Lung (tissue), 11 donors: ENCODE measurements at regions not wholly inside any gene's neighbourhood (a gene's known extent, or its start where the extent isn't known, plus 50 kb on each side); places are given as distances from the start of the nearest gene placed in this dataset.
"Not testable (repeated sequence)": the region's sequence is repeated elsewhere in the genome, so short reads cannot be mapped to it uniquely, and the experiment has no call there.

ENCODE experiments used
- ATAC-seq: fragments of 200-7000 bp; cut with Tn5 transposase; one replicate; pipeline ENCODE4 v1.9.1; 2020; ENCODE audit warnings: moderate number of reproducible peaks; ENCODE audit not compliant: insufficient read depth, low FRiP score
- DNase-seq, 3 donors: peaks; one replicate each; pipeline ENCODE4 v3.0.0-alpha.2; 2013 to 2017
- H3K27ac ChIP-seq, 2 donors: one replicate each; pipeline ENCODE4 v1.5.1; 2013; ENCODE audit warnings: mild to moderate bottlenecking in 2 of 2, moderate library complexity in 2 of 2, control low read depth in 1 of 2, inconsistent platforms in 1 of 2, low read depth in 1 of 2, low read length in 1 of 2
- H3K27me3 ChIP-seq, 3 donors: one replicate each; pipeline ENCODE4 v1.5.1; 2013; ENCODE audit warnings: low read length in 2 of 3; ENCODE audit not compliant: control insufficient read depth in 3 of 3, insufficient read depth in 3 of 3
- H3K36me3 ChIP-seq, 4 donors: one replicate each; pipeline ENCODE4 v1.5.1; 2013; ENCODE audit warnings: low read length in 4 of 4, mild to moderate bottlenecking in 1 of 4, moderate library complexity in 1 of 4; ENCODE audit not compliant: control insufficient read depth in 4 of 4, insufficient read depth in 4 of 4
- H3K4me1 ChIP-seq, 5 donors: one replicate each; pipeline ENCODE4 v1.5.1; 2013; ENCODE audit warnings: low read length in 5 of 5, mild to moderate bottlenecking in 2 of 5, moderate library complexity in 1 of 5; ENCODE audit not compliant: control insufficient read depth in 5 of 5, insufficient read depth in 5 of 5
- H3K4me3 ChIP-seq: one replicate; pipeline ENCODE4 v1.5.1; 2013; ENCODE audit warnings: mild to moderate bottlenecking, control low read depth, moderate library complexity
- H3K9ac ChIP-seq, 2 donors: one replicate each; pipeline ENCODE4 v1.5.1; 2013; ENCODE audit warnings: low read length in 2 of 2, control low read depth in 1 of 2; ENCODE audit not compliant: insufficient read depth in 1 of 2
- H3K9me3 ChIP-seq, 4 donors: one replicate each; pipeline ENCODE4 v1.5.1; 2013; ENCODE audit warnings: low read length in 3 of 4, mild to moderate bottlenecking in 1 of 4, moderate library complexity in 1 of 4; ENCODE audit not compliant: control insufficient read depth in 4 of 4, insufficient read depth in 3 of 4
- WGBS, 2 donors: extraction: QIAGEN DNeasy Blood & Tissue Kit; methylation state at CpG; one replicate each; pipeline ENCODE4 v1.1.7; 2013; 5-methylcytosine and 5-hydroxymethylcytosine counted together
- TF ChIP-seq, protein P1 (sequence below): IDR thresholded peaks from 2 replicates; pipeline ENCODE4 v1.5.1; 2012; ENCODE audit warnings: mild to moderate bottlenecking; ENCODE audit errors: control extremely low read depth, extremely low read depth
- donor health status: control.
- donor health status: control.
- donor health status: Bipolar disorder and iron deficiency.
- donor health status: healthy.
- donor health status: DM: yes; HTN: yes; CAD: no.

DNA sequence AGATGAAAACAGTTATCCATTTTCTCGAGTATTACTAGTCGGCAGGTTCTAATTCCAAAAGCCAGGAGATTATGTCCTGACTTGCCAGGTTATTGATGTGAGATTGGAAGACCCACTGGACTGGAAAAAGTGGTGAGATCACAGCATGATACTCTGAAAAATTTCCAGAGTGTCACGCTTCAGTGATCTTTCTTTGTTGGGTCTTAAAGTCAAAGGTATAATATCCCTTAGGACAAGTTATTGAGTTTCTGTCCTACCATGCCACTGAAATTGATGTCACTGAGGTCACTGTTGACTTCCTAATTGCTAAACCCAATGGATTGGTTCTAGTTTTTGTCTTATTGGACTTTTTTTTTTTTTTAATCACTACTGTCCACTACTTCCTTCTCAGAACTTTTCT, 104.5 kb upstream of the GRAMD1B start:
- H3K4me1 ChIP-seq = peaks cover 0 to 11% (median 0%) of the 10 kb centered on the region in 5 donors

DNA sequence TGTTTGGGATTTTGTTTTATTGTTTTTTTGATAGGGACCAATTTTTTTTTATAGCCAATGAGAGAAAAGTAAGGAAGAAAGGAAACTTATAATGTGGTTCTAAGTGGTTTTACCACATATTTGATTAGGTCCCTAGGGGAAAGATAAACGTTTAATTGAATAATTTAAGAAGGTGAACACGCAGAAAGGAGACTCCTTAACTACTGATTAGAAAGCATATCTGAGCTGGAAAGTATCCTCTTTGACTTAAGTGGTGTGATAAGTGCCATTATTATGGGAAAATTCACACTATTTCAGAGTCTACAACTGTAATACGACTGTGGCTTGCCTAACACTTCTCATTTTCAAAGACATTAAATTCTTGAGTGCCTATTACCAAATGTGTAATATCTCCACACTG, 106.5 kb upstream of the GRAMD1B start:
- Histone ChIP-seq H3K9me3 (no peaks in the 10 kb centered on the region), H3K27me3 (peaks cover 0 to 11% (median 4%) of the 10 kb centered on the region in 3 donors), H3K4me1 (no peaks in the 10 kb centered on the region), H3K27ac (no peak overlapping the region), H3K36me3 (no peaks in the 10 kb centered on the region), H3K9ac (no peak overlapping the region), H3K4me3 (no peak overlapping the region)
- TF ChIP-seq, protein P1, sequence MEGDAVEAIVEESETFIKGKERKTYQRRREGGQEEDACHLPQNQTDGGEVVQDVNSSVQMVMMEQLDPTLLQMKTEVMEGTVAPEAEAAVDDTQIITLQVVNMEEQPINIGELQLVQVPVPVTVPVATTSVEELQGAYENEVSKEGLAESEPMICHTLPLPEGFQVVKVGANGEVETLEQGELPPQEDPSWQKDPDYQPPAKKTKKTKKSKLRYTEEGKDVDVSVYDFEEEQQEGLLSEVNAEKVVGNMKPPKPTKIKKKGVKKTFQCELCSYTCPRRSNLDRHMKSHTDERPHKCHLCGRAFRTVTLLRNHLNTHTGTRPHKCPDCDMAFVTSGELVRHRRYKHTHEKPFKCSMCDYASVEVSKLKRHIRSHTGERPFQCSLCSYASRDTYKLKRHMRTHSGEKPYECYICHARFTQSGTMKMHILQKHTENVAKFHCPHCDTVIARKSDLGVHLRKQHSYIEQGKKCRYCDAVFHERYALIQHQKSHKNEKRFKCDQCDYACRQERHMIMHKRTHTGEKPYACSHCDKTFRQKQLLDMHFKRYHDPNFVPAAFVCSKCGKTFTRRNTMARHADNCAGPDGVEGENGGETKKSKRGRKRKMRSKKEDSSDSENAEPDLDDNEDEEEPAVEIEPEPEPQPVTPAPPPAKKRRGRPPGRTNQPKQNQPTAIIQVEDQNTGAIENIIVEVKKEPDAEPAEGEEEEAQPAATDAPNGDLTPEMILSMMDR = no peak
- WGBS, 2 donors = 45 to 53% methylated on average over 3 of the region's 3 CpGs
- ATAC-seq (no peak), DNase-seq (no peak)

More for the DNA sequence above, 104.5 kb upstream of the GRAMD1B start:
- Histone ChIP-seq H3K9ac (no peak overlapping the region), H3K4me3 (no peak overlapping the region), H3K27ac (no peak overlapping the region), H3K27me3 (peaks cover 0 to 11% (median 10%) of the 10 kb centered on the region in 3 donors), H3K9me3 (no peaks in the 10 kb centered on the region), H3K36me3 (no peaks in the 10 kb centered on the region)
- 88 to 93% methylated on average over 3 of the region's 3 CpGs for WGBS, 2 donors
- ATAC-seq = no peak
- TF ChIP-seq, protein P1 = no peak
- no peak for DNase-seq

DNA sequence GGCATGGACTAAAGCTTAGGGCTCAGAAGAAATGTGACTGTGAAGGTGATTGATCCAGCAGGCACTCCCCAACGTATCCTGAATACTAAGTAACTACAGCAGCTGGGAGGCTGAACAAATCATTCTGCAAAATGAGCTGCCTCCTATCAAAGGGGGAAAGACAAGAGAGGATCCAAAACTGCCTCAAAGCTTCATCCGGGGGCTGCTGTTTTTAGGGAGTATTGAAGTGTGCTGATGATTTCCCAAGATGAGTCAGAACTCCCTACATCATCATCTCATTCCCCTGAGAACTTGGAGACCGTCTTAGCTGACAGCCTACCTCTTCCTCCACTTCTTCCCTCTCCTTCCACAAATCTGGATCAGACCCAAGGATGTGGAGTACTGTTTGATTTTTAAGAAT, 108.4 kb upstream of the GRAMD1B start:
- Histone ChIP-seq H3K4me3 (no peak overlapping the region), H3K27me3 (peaks cover 0 to 15% (median 4%) of the 10 kb centered on the region in 3 donors), H3K9ac (no peak overlapping the region), H3K9me3 (no peaks in the 10 kb centered on the region), H3K36me3 (no peaks in the 10 kb centered on the region), H3K4me1 (no peaks in the 10 kb centered on the region), H3K27ac (no peak overlapping the region)
- TF ChIP-seq, protein P1 = no peak
- DNase-seq (no peak), ATAC-seq (no peak)
- 60 to 73% methylated on average over 3 of the region's 3 CpGs for WGBS, 2 donors

- Histone ChIP-seq H3K4me1 (peaks cover 0 to 4% (median 0%) of the 10 kb centered on the region in 5 donors), H3K36me3 (no peaks in the 10 kb centered on the region), H3K9ac (no peak overlapping the region), H3K27ac (no peak overlapping the region), H3K4me3 (no peak overlapping the region), H3K27me3 (peaks cover 0 to 9% (median 2%) of the 10 kb centered on the region in 3 donors), H3K9me3 (no peaks in the 10 kb centered on the region)
- ATAC-seq = no peak
- DNase-seq = no peak
- TF ChIP-seq, protein P1 = no peak
- WGBS, 2 donors = 70 to 80% methylated on average over 2 of the region's 2 CpGs
Measured at GRCh38 chr11:123318623-123319022, 111.4 kb upstream of the GRAMD1B start.

DNA sequence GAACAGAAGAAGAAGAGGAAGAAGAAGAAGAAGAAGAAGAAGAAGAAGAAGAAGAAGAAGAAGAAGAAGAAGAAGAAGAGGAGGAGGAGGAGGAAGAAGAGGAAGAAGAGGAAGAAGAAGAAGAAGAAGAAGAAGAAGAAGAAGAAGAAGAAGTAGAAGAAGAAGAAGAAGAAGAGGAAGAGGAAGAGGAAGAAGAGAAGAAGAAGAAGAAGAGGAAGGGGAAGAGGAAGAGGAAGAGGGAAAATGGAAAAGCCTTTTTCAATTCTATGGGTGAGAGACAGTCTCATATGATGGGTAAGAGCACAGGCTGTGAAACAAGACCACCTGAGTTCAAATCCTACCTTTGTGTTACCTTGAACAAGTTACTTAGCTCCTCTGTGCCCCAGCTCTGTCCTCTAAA, 111.9 kb upstream of the GRAMD1B start:
- not testable (repeated sequence) for H3K27me3 ChIP-seq, DNase-seq, ATAC-seq

More for the DNA sequence above, 111.9 kb upstream of the GRAMD1B start:
- not testable (repeated sequence) for H3K27ac ChIP-seq, H3K9ac ChIP-seq, H3K36me3 ChIP-seq, H3K9me3 ChIP-seq, H3K4me1 ChIP-seq, H3K4me3 ChIP-seq
